PFSK-1 (cell line): ENCODE measurements at regions not wholly inside any gene's neighbourhood (a gene's known extent, or its start where the extent isn't known, plus 50 kb on each side); places are given as distances from the start of the nearest gene placed in this dataset.

ENCODE experiments used
- FOXP2 ChIP-seq: optimal IDR thresholded peaks from 2 replicates; pipeline ENCODE3; 2011; ENCODE audit warnings: borderline replicate concordance, control low read depth, inconsistent platforms; ENCODE audit not compliant: insufficient read depth; ENCODE audit errors: extremely low read length, extremely low read depth
- POLR2AphosphoS5 ChIP-seq: IDR thresholded peaks from 2 replicates; pipeline ENCODE4 v1.6.1; 2012; ENCODE audit warnings: low read depth, mild to moderate bottlenecking, control low read depth, low read length, moderate library complexity
- SIN3A ChIP-seq: IDR thresholded peaks from 2 replicates; pipeline ENCODE4 v1.6.1; 2012; ENCODE audit warnings: mild to moderate bottlenecking, low read length, moderate library complexity, borderline replicate concordance; ENCODE audit not compliant: insufficient read depth
- TAF1 ChIP-seq: IDR thresholded peaks from 2 replicates; pipeline ENCODE4 v1.6.1; 2012; ENCODE audit warnings: low read length, control low read depth, borderline replicate concordance; ENCODE audit not compliant: insufficient read depth
- TF ChIP-seq, protein P1 (sequence below), 2 experiments: IDR thresholded peaks; 2 replicates each; pipeline versions ENCODE4 v1.6.1 to v1.8.0; 2011 to 2012; ENCODE audit warnings: low read depth in 2 of 2, low read length in 2 of 2, control low read depth in 1 of 2, inconsistent platforms in 1 of 2, mild to moderate bottlenecking in 1 of 2, moderate library complexity in 1 of 2; ENCODE audit not compliant: insufficient read depth in 1 of 2

DNA sequence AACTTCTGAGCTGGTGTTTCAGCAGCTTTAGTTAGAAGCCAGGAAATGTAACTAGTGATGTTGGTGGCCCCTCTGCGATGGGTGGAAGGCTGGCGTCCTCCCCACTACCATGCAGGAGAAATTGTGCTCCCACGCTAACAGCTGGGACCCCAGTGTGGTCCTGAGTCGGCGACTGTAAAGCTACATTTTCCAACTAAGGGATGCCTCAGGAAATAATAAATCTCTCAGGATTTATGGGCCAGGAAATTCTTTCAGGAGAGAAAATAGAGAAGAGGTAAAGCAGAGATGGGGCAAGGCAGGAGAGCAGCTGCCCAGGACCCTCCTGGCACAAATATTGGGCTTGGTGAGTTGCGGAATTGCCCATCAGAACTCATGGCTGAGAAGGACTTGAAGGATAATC lies 186.9 kb downstream of the OPA1 start:
- TF ChIP-seq SIN3A (no peak), FOXP2 (no peak), TAF1 (no peak), POLR2AphosphoS5 (no peak)
- TF ChIP-seq, protein P1, sequence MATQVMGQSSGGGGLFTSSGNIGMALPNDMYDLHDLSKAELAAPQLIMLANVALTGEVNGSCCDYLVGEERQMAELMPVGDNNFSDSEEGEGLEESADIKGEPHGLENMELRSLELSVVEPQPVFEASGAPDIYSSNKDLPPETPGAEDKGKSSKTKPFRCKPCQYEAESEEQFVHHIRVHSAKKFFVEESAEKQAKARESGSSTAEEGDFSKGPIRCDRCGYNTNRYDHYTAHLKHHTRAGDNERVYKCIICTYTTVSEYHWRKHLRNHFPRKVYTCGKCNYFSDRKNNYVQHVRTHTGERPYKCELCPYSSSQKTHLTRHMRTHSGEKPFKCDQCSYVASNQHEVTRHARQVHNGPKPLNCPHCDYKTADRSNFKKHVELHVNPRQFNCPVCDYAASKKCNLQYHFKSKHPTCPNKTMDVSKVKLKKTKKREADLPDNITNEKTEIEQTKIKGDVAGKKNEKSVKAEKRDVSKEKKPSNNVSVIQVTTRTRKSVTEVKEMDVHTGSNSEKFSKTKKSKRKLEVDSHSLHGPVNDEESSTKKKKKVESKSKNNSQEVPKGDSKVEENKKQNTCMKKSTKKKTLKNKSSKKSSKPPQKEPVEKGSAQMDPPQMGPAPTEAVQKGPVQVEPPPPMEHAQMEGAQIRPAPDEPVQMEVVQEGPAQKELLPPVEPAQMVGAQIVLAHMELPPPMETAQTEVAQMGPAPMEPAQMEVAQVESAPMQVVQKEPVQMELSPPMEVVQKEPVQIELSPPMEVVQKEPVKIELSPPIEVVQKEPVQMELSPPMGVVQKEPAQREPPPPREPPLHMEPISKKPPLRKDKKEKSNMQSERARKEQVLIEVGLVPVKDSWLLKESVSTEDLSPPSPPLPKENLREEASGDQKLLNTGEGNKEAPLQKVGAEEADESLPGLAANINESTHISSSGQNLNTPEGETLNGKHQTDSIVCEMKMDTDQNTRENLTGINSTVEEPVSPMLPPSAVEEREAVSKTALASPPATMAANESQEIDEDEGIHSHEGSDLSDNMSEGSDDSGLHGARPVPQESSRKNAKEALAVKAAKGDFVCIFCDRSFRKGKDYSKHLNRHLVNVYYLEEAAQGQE (IDR thresholded peaks at IDR 0.05; ENCODE audit: insufficient read depth in 1 of 2, low read depth in 2 of 2, low read length in 2 of 2) = no peak

DNA sequence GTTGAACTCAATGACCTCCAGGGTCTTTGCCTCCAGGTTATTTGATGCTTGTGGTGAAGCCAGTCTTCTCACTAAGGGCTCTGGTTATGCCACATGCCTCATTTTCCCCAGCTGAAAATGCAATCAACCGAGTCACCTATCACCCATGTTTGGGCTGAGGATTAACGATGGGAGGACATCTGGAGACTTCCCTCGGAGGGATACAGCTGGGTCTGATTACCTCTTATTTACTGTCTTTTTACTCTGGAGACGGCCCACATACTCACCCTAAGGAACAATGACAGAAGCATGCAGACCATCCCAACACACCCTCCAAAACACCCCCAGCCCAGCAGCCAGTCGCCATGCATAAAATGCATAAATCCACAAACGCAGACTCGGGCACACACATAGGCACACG lies 187.4 kb downstream of the OPA1 start:
- TF ChIP-seq POLR2AphosphoS5 (no peak), FOXP2 (no peak), SIN3A (no peak), TAF1 (no peak)
- TF ChIP-seq, protein P1 (IDR thresholded peaks at IDR 0.05; ENCODE audit: insufficient read depth in 1 of 2, low read depth in 2 of 2, low read length in 2 of 2) = no peak

DNA sequence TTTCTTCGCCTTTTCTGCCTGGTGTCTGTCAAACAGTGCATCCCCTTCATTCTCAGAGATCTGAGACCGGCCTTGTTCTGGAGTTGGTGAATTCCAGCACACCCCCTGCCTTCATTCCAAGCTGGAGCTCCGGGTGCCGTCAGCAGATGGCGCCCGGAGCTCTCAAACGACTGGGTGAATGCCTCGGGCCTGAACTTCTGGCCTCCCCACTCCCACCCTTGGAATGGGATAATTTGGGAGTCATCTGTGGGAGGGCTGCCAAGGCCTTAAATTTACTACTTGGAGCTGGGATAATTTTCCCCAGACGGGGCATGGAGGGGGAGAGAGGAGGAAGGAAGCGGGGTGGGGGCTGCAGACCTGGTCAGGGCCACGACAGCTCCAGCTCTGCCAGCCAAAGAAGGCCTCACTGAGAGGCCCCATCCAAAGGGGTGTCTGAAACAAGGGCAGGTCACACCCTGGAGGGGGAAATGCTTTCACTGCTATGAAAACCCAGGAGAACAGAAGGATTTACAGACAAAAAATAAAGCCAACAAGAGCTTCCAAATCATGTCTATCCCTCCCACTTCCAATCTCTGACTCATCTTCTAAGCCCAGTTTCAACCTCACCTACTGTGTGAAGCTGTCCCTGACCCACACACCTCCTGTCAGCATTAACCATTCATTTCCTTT lies 187.9 kb downstream of the OPA1 start:
- TF ChIP-seq SIN3A = no peak

DNA sequence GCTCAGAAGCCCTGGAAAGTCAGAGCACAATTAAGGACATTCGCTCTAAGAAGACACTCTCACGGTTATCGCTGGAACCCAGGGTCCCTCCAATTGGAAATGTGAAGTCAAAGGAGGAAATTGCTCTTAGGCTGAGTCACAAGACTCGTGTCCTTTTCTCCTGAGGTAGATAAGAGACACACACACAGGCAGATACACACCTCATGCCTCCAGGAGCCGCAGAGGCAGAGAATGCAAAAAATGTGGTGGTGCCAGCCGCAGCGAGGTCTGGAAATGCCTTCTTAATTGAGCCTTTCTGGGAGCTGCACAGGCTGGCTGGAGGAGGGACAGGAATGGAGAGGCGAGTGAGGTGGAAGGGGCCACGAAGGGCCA lies 189.3 kb downstream of the OPA1 start:
- TF ChIP-seq FOXP2 = no peak
- TF ChIP-seq, protein P1 (IDR thresholded peaks at IDR 0.05; ENCODE audit: insufficient read depth in 1 of 2, low read depth in 2 of 2, low read length in 2 of 2) = no peak
- TF ChIP-seq SIN3A = no peak
- TF ChIP-seq TAF1 = no peak
- no peak for TF ChIP-seq POLR2AphosphoS5

DNA sequence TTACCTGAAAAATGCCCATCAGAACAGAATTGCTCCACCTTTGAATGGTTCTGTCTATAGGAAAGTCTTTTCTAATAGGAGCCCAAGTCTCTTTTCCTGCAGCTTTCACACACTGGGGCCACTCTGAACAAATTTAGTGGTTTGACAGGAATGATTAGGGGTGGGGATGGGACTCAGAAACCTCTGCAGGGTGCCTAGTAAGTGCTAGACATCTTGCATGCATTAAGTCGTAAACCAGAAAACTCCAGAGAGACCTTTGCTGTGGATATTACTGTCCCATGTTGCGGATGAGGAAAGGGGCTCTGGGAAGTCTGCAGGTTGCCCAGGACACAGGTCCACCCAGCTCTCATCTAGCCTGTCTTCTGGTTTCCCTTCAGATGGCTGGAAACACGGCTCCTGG lies 189.7 kb downstream of the OPA1 start:
- TF ChIP-seq, protein P1 (IDR thresholded peaks at IDR 0.05; ENCODE audit: insufficient read depth in 1 of 2, low read depth in 2 of 2, low read length in 2 of 2) = no peak
- TF ChIP-seq FOXP2 (no peak), POLR2AphosphoS5 (no peak), TAF1 (no peak), SIN3A (no peak)
